SK-N-SH (cell line): ENCODE measurements at regions not wholly inside any gene's neighbourhood (a gene's known extent, or its start where the extent isn't known, plus 50 kb on each side); places are given as distances from the start of the nearest gene placed in this dataset.

Experiments used
- CTCF ChIA-PET: fragments of 300-600, 350-600 bp; formaldehyde crosslinking; extraction: SDS; loops from one replicate; lab custom pipeline; 2021; lab: Yijun Ruan, JAX
- POLR2A ChIA-PET: fragments of 350-600 bp; sonication (Branson Sonifier 250); formaldehyde crosslinking; extraction: SDS; loops from one replicate; lab custom pipeline; 2020; ENCODE audit warnings: antibody characterized with exemption, inconsistent platforms; lab: Yijun Ruan, JAX
- DNase-seq: peaks from one replicate; pipeline ENCODE4 v3.0.0; 2012
- H2AFZ ChIP-seq: fragments of 200-600 bp; sonication (generic); 2 replicates; pipeline ENCODE4 v1.8.1; 2016; ENCODE audit warnings: antibody characterized with exemption, mild to moderate bottlenecking, low read depth
- H3F3A ChIP-seq: fragments of 200-600 bp; sonication (generic); replicated peaks from 2 replicates; pipeline ENCODE3; 2016; ENCODE audit warnings: antibody characterized with exemption, mild to moderate bottlenecking; ENCODE audit not compliant: insufficient read depth
- H3K27ac ChIP-seq, 2 experiments: fragments of 200-500 bp in 1 of 2; fragments of 200-600 bp in 1 of 2; sonication (Bioruptor generic) in 1 of 2; sonication (generic), shearing (Covaris generic) in 1 of 2; 2 replicates each; pipeline versions ENCODE4 v1.5.1 to v1.6.1; 2014 to 2016; ENCODE audit warnings: low read depth in 2 of 2, inconsistent platforms in 1 of 2, low read length in 1 of 2, mild to moderate bottlenecking in 1 of 2, mixed read lengths in 1 of 2
- H3K27me3 ChIP-seq: fragments of 200-600 bp; sonication (generic), shearing (Covaris generic); 2 replicates; pipeline ENCODE4 v1.6.1; 2016; ENCODE audit warnings: mixed run types; ENCODE audit not compliant: insufficient read depth
- H3K36me3 ChIP-seq, 2 experiments: fragments of 200-500 bp in 1 of 2; fragments of 200-600 bp in 1 of 2; sonication (Bioruptor generic) in 1 of 2; sonication (generic) in 1 of 2; replicated peaks in 1 of 2; 2 replicates each; pipeline versions ENCODE3 to v1.5.1; 2014 to 2016; ENCODE audit warnings: low read length in 1 of 2, mild to moderate bottlenecking in 1 of 2; ENCODE audit not compliant: insufficient read depth in 2 of 2, control insufficient read depth in 1 of 2
- H3K4me1 ChIP-seq, 2 experiments: fragments of 200-500 bp in 1 of 2; fragments of 200-600 bp in 1 of 2; sonication (Bioruptor generic) in 1 of 2; sonication (generic), shearing (Covaris generic) in 1 of 2; 2 replicates each; pipeline versions ENCODE4 v1.5.1 to v1.6.1; 2014 to 2016; ENCODE audit warnings: low read depth in 1 of 2, low read length in 1 of 2, mixed run types in 1 of 2; ENCODE audit not compliant: insufficient read depth in 2 of 2, control insufficient read depth in 1 of 2
- H3K4me2 ChIP-seq: fragments of 200-600 bp; sonication (generic), shearing (Covaris generic); 2 replicates; pipeline ENCODE4 v1.6.1; 2017; ENCODE audit warnings: mixed run types
- H3K4me3 ChIP-seq, 2 experiments: fragments of 200-500 bp in 1 of 2; fragments of 200-600 bp in 1 of 2; sonication (Bioruptor generic) in 1 of 2; sonication (generic), shearing (Covaris generic) in 1 of 2; 2 replicates each; pipeline versions ENCODE4 v1.5.1 to v1.8.1; 2014 to 2016; ENCODE audit warnings: low read depth in 2 of 2, inconsistent platforms in 1 of 2, low read length in 1 of 2, mild to moderate bottlenecking in 1 of 2, mixed read lengths in 1 of 2, moderate library complexity in 1 of 2
- H3K79me2 ChIP-seq: fragments of 200-600 bp; sonication (generic); 2 replicates; pipeline ENCODE4 v1.8.1; 2017; ENCODE audit warnings: mild to moderate bottlenecking; ENCODE audit not compliant: insufficient read depth
- H3K9ac ChIP-seq: fragments of 200-600 bp; sonication (generic); 2 replicates; pipeline ENCODE4 v1.6.1; 2017; ENCODE audit warnings: mixed run types
- H3K9me2 ChIP-seq: fragments of 200-600 bp; sonication (generic); 2 replicates; pipeline ENCODE4 v1.6.1; 2017; ENCODE audit warnings: mixed run types
- H3K9me3 ChIP-seq: fragments of 200-600 bp; sonication (generic); 2 replicates; pipeline ENCODE4 v1.6.1; 2017; ENCODE audit warnings: mixed run types, mild to moderate bottlenecking, moderate library complexity
- H4K20me1 ChIP-seq: fragments of 200-600 bp; sonication (generic); 2 replicates; pipeline ENCODE4 v1.6.1; 2017; ENCODE audit warnings: mild to moderate bottlenecking, mixed run types; ENCODE audit not compliant: insufficient read depth
- ELF1 ChIP-seq: IDR thresholded peaks from 2 replicates; pipeline ENCODE4 v1.4.0; 2012
- FOXJ3 ChIP-seq: sonication (generic); formaldehyde crosslinking; IDR thresholded peaks from 2 replicates; pipeline ENCODE4 v1.5.1; 2020; ENCODE audit warnings: mild to moderate bottlenecking, missing genetic modification reagents
- FOXM1 ChIP-seq: IDR thresholded peaks from 2 replicates; pipeline ENCODE4 v1.4.0; 2012; ENCODE audit warnings: low read depth, mild to moderate bottlenecking
- GABPA ChIP-seq: IDR thresholded peaks from 2 replicates; pipeline ENCODE4 v1.4.0; 2012; ENCODE audit warnings: low read depth, mild to moderate bottlenecking
- GATA2 ChIP-seq: sonication (generic); formaldehyde crosslinking; IDR thresholded peaks from 2 replicates; pipeline ENCODE4 v1.5.0; 2020; ENCODE audit warnings: mild to moderate bottlenecking, missing genetic modification reagents
- JUND ChIP-seq: IDR thresholded peaks from 2 replicates; pipeline ENCODE4 v1.4.0; 2012
- NRF1 ChIP-seq: IDR thresholded peaks from 2 replicates; pipeline ENCODE4 v1.6.1; 2012; ENCODE audit warnings: low read depth, mild to moderate bottlenecking, low read length
- PBX3 ChIP-seq: IDR thresholded peaks from 2 replicates; pipeline ENCODE4; 2012
- POLR2AphosphoS5 ChIP-seq: IDR thresholded peaks from 2 replicates; pipeline ENCODE4 v1.6.1; 2012; ENCODE audit warnings: low read depth, low read length
- RAD21 ChIP-seq: IDR thresholded peaks from 2 replicates; pipeline ENCODE4 v1.6.1; 2012; ENCODE audit warnings: mild to moderate bottlenecking, low read length
- RCOR1 ChIP-seq: fragments of 150-350 bp; IDR thresholded peaks from 2 replicates; pipeline ENCODE4 v1.6.1; 2017; ENCODE audit warnings: antibody characterized with exemption, low read length
- TAF1 ChIP-seq: IDR thresholded peaks from 2 replicates; pipeline ENCODE4 v1.6.1; 2012; ENCODE audit warnings: low read depth, mild to moderate bottlenecking, low read length, moderate library complexity, borderline replicate concordance
- TCF12 ChIP-seq: IDR thresholded peaks from 2 replicates; pipeline ENCODE4 v1.4.0; 2012
- USF1 ChIP-seq: IDR thresholded peaks from 2 replicates; pipeline ENCODE4 v1.4.0; 2012; ENCODE audit warnings: low read depth, borderline replicate concordance
- USF2 ChIP-seq: fragments of 150-350 bp; IDR thresholded peaks from 2 replicates; pipeline ENCODE4 v1.6.1; 2017; ENCODE audit warnings: antibody characterized with exemption, low read length, low read depth, borderline replicate concordance
- WGBS: methylation state at CpG from one replicate; pipeline ENCODE4 v1.1.6; 2017; ENCODE audit warnings: low lambda C conversion rate; 5-methylcytosine and 5-hydroxymethylcytosine counted together
- TF ChIP-seq, protein P1 (sequence below): fragments of 200-600 bp; sonication (generic); IDR thresholded peaks from 2 replicates; pipeline ENCODE4 v1.6.1; 2017; ENCODE audit warnings: antibody characterized with exemption, mild to moderate bottlenecking, moderate library complexity
- TF ChIP-seq, protein P2 (sequence below): IDR thresholded peaks from 2 replicates; pipeline ENCODE4 v1.4.0; 2012; ENCODE audit warnings: low read depth

GRCh38 chr3:80997622-80998021 lies 763.8 kb downstream of the GBE1 start:
- Histone ChIP-seq H3K9ac (no peak overlapping the region), H3F3A (no peaks in the 10 kb centered on the region), H3K79me2 (no peaks in the 10 kb centered on the region), H3K4me2 (no peak overlapping the region), H4K20me1 (no peaks in the 10 kb centered on the region), H3K4me1 (no peaks in the 10 kb centered on the region), H3K9me2 (no peaks in the 10 kb centered on the region), H3K9me3 (no peaks in the 10 kb centered on the region), H3K4me3 (no peak overlapping the region), H3K27ac (no peak overlapping the region), H2AFZ (no peak overlapping the region), H3K27me3 (no peaks in the 10 kb centered on the region), H3K36me3 (no peaks in the 10 kb centered on the region)
- POLR2A ChIA-PET: no interaction called here
- TF ChIP-seq GATA2 (CRISPR knock-in tag) (no peak), PBX3 (no peak), ELF1 (no peak), FOXM1 (no peak), TCF12 (no peak), JUND (no peak), RCOR1 (no peak), USF2 (no peak), GABPA (no peak), RAD21 (no peak), FOXJ3 (CRISPR knock-in tag) (no peak), NRF1 (no peak), TAF1 (no peak), POLR2AphosphoS5 (no peak), USF1 (no peak)
- TF ChIP-seq, protein P1, sequence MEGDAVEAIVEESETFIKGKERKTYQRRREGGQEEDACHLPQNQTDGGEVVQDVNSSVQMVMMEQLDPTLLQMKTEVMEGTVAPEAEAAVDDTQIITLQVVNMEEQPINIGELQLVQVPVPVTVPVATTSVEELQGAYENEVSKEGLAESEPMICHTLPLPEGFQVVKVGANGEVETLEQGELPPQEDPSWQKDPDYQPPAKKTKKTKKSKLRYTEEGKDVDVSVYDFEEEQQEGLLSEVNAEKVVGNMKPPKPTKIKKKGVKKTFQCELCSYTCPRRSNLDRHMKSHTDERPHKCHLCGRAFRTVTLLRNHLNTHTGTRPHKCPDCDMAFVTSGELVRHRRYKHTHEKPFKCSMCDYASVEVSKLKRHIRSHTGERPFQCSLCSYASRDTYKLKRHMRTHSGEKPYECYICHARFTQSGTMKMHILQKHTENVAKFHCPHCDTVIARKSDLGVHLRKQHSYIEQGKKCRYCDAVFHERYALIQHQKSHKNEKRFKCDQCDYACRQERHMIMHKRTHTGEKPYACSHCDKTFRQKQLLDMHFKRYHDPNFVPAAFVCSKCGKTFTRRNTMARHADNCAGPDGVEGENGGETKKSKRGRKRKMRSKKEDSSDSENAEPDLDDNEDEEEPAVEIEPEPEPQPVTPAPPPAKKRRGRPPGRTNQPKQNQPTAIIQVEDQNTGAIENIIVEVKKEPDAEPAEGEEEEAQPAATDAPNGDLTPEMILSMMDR: no peak
- TF ChIP-seq, protein P2, sequence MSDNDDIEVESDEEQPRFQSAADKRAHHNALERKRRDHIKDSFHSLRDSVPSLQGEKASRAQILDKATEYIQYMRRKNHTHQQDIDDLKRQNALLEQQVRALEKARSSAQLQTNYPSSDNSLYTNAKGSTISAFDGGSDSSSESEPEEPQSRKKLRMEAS: no peak
- 55% methylated on average over 3 of the region's 3 CpGs for WGBS
- DNase-seq: no peak
- CTCF ChIA-PET: no interaction called here
